ENCODE measurements at regions not wholly inside any gene's neighbourhood (a gene's known extent, or its start where the extent isn't known, plus 50 kb on each side); places are given as distances from the start of the nearest gene placed in this dataset.

DNA sequence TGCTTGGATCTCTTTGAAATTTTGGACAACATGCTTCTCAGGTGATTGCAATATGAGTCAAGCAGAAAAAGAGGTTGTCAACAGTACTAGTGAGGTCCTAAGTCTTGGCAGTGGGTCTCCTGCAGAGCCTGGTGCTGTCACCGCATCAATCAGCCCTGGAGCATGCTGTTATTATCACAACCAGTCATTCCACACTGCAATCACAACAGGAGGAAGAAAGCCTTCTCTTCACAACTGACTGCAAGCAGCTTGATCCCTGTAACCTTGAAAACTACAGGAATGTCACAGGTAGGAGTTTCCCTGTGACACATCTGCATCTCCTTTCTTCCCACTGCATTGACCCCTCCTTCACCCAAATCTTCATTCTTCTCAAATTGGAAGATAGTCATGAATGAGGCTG, 451.1 kb upstream of the ATP11B start:
- TF ChIP-seq CTCF (IDR thresholded peaks at IDR 0.05): no peak
- TF ChIP-seq POLR2AphosphoS5 (IDR thresholded peaks at IDR 0.05; ENCODE audit: low read depth, low read length): no peak
- no peak for TF ChIP-seq SIN3A (IDR thresholded peaks at IDR 0.05; ENCODE audit: borderline replicate concordance, insufficient read depth, low read depth, low read length)
- no peak for TF ChIP-seq TCF7L2 (IDR thresholded peaks at IDR 0.05; ENCODE audit: low read depth, low read length)

Data from Panc1 (cell line).